ENCODE measurements at regions not wholly inside any gene's neighbourhood (a gene's known extent, or its start where the extent isn't known, plus 50 kb on each side); places are given as distances from the start of the nearest gene placed in this dataset.

GRCh38 chr9:80077059-80077458 lies 505.3 kb downstream of the TLE4 start:
- Mint-ChIP-seq H3K36me3 (ENCODE audit: insufficient read depth) (no peaks in the 10 kb centered on the region), H3K9me3 (ENCODE audit: low read depth) (peaks cover 4% of the 10 kb centered on the region), H3K27me3 (peaks cover 22% of the 10 kb centered on the region), H3K27ac (no peak overlapping the region), H3K4me1 (ENCODE audit: low read depth) (no peaks in the 10 kb centered on the region), H3K4me3 (ENCODE audit: low read depth) (no peak overlapping the region)
- DNase-seq (ENCODE audit: low spot score, unreplicated experiment), result no peak
- no peak for TF ChIP-seq CTCF (IDR thresholded peaks at IDR 0.05; ENCODE audit: unreplicated experiment)

GRCh38 chr9:80076162-80076561 lies 504.4 kb downstream of the TLE4 start:
- peaks cover 4% of the 10 kb centered on the region for H3K9me3 Mint-ChIP-seq (ENCODE audit: low read depth)
- TF ChIP-seq CTCF (IDR thresholded peaks at IDR 0.05; ENCODE audit: unreplicated experiment), result no peak
- H3K4me3 Mint-ChIP-seq (ENCODE audit: low read depth), result no peak overlapping the region
- H3K27ac Mint-ChIP-seq, result no peak overlapping the region
- DNase-seq (ENCODE audit: low spot score, unreplicated experiment), result no peak
- H3K27me3 Mint-ChIP-seq, result peaks cover 27% of the 10 kb centered on the region
- H3K36me3 Mint-ChIP-seq (ENCODE audit: insufficient read depth), result no peaks in the 10 kb centered on the region
- no peaks in the 10 kb centered on the region for H3K4me1 Mint-ChIP-seq (ENCODE audit: low read depth)

GRCh38 chr9:80074439-80074838 lies 502.7 kb downstream of the TLE4 start:
- H3K4me1 Mint-ChIP-seq (ENCODE audit: low read depth), result no peaks in the 10 kb centered on the region

GRCh38 chr9:80072451-80072850 lies 500.7 kb downstream of the TLE4 start:
- Mint-ChIP-seq H3K4me3 (ENCODE audit: low read depth) (no peak overlapping the region), H3K27ac (no peak overlapping the region), H3K4me1 (ENCODE audit: low read depth) (no peaks in the 10 kb centered on the region), H3K36me3 (ENCODE audit: insufficient read depth) (no peaks in the 10 kb centered on the region), H3K27me3 (peaks cover 50% of the 10 kb centered on the region), H3K9me3 (ENCODE audit: low read depth) (no peaks in the 10 kb centered on the region)
- no peak for TF ChIP-seq CTCF (IDR thresholded peaks at IDR 0.05; ENCODE audit: unreplicated experiment)
- DNase-seq (ENCODE audit: low spot score, unreplicated experiment), result no peak

More at GRCh38 chr9:80074439-80074838, 502.7 kb downstream of the TLE4 start:
- Mint-ChIP-seq H3K4me3 (ENCODE audit: low read depth) (no peak overlapping the region), H3K27me3 (peaks cover 37% of the 10 kb centered on the region), H3K36me3 (ENCODE audit: insufficient read depth) (no peaks in the 10 kb centered on the region), H3K27ac (no peak overlapping the region), H3K9me3 (ENCODE audit: low read depth) (no peaks in the 10 kb centered on the region)
- TF ChIP-seq CTCF (IDR thresholded peaks at IDR 0.05; ENCODE audit: unreplicated experiment), result no peak
- DNase-seq (ENCODE audit: low spot score, unreplicated experiment), result no peak

- H3K4me3 Mint-ChIP-seq (ENCODE audit: low read depth), result no peak overlapping the region
- H3K36me3 Mint-ChIP-seq (ENCODE audit: insufficient read depth), result no peaks in the 10 kb centered on the region
- peaks cover 56% of the 10 kb centered on the region for H3K27me3 Mint-ChIP-seq
- no peaks in the 10 kb centered on the region for H3K9me3 Mint-ChIP-seq (ENCODE audit: low read depth)
- DNase-seq (ENCODE audit: low spot score, unreplicated experiment), result no peak
- peaks cover 13% of the 10 kb centered on the region for H3K4me1 Mint-ChIP-seq (ENCODE audit: low read depth)
- TF ChIP-seq CTCF (IDR thresholded peaks at IDR 0.05; ENCODE audit: unreplicated experiment), result no peak
- no peak overlapping the region for H3K27ac Mint-ChIP-seq
These were observed 498.4 kb downstream of the TLE4 start for GRCh38 chr9:80070071-80070742.

Measured in progenitor cell of endocrine pancreas (in vitro differentiated cells).